ENCODE measurements at regions not wholly inside any gene's neighbourhood (a gene's known extent, or its start where the extent isn't known, plus 50 kb on each side); places are given as distances from the start of the nearest gene placed in this dataset.

DNA sequence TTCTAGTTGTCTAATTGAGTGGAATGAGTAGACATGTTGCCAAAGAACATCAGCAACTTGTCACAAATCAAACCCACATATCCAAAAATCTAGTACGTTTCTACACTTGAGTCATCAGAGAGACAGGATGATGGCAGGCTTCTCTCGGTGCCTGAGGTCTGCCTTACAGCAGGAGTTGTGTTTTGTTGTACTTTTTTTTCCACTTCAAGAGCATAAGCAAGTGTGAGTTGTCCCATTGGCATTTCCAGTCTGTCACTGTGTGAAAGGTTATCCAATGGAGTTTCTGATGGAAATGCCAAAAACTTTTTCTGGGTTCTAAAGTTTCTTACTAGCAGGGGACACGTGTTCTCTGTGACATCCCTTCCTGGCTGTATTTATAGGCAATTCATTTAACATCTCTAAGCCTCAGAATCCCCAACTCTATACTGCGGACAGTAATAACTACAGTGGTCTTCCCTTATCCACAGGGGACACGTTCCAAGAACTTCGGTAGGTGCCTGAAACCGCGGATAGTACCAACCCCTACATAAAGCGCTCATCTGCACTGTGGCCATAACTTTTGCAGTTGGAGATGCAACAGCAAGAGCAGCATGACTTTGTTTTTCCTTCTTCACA lies 246.5 kb downstream of the SYK start:
- H3K4me3 Mint-ChIP-seq = no peak overlapping the region
- H3K4me1 Mint-ChIP-seq = peaks cover 22% of the 10 kb centered on the region
- DNase-seq = no peak
- H3K36me3 Mint-ChIP-seq (ENCODE audit: low read depth) = no peaks in the 10 kb centered on the region
- no peaks in the 10 kb centered on the region for H3K9me3 Mint-ChIP-seq
- H3K27ac Mint-ChIP-seq = no peak overlapping the region
- TF ChIP-seq, protein P1, sequence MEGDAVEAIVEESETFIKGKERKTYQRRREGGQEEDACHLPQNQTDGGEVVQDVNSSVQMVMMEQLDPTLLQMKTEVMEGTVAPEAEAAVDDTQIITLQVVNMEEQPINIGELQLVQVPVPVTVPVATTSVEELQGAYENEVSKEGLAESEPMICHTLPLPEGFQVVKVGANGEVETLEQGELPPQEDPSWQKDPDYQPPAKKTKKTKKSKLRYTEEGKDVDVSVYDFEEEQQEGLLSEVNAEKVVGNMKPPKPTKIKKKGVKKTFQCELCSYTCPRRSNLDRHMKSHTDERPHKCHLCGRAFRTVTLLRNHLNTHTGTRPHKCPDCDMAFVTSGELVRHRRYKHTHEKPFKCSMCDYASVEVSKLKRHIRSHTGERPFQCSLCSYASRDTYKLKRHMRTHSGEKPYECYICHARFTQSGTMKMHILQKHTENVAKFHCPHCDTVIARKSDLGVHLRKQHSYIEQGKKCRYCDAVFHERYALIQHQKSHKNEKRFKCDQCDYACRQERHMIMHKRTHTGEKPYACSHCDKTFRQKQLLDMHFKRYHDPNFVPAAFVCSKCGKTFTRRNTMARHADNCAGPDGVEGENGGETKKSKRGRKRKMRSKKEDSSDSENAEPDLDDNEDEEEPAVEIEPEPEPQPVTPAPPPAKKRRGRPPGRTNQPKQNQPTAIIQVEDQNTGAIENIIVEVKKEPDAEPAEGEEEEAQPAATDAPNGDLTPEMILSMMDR (IDR thresholded peaks at IDR 0.05) = no peak
- peaks cover 29% of the 10 kb centered on the region for H3K27me3 Mint-ChIP-seq (ENCODE audit: low read depth, poor library complexity)

DNA sequence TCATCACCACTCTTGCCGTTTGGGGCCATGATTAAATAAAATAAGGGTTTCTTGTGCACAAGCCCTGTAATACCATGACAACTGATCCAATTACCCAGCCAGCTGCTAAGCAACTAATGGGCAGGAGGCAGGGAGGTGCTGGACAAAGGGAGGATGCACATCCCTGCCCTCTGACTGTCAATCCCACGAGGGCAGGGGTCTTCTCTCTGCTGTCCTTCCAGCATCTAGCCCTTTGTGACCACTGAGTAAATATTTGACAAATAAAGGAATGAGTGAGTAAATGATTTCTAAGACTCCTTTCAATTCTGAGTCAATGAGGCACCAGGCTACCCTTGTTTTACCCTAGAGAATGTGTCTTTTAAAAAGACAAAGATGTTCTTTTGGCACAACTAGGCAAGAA lies 247.1 kb downstream of the SYK start:
- no peak overlapping the region for H3K4me3 Mint-ChIP-seq
- no peaks in the 10 kb centered on the region for H3K36me3 Mint-ChIP-seq (ENCODE audit: low read depth)
- no peaks in the 10 kb centered on the region for H3K9me3 Mint-ChIP-seq
- no peak for DNase-seq
- peaks cover 15% of the 10 kb centered on the region for H3K4me1 Mint-ChIP-seq
- H3K27ac Mint-ChIP-seq = no peak overlapping the region
- TF ChIP-seq, protein P1 (IDR thresholded peaks at IDR 0.05) = no peak
- peaks cover 29% of the 10 kb centered on the region for H3K27me3 Mint-ChIP-seq (ENCODE audit: low read depth, poor library complexity)

DNA sequence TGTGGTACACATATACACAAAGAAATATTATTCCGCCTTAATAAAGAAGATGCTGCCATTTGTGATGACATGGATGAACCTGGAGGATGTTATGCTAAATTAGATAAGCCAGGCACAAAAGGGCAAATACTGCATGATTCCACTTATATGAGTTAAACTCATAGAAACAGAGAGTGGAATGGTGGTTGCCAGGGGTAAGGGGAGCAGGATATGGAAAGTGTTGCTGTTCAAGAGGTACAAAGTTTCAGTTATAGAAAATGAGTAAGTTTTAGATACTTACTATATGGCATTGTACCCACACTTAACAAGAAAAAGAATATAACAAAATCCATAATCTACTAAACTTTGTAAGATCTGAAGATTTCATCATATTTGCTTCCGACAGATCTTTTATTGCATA lies 252.2 kb downstream of the SYK start:
- TF ChIP-seq, protein P1 (IDR thresholded peaks at IDR 0.05) = no peak
- no peaks in the 10 kb centered on the region for H3K9me3 Mint-ChIP-seq
- no peaks in the 10 kb centered on the region for H3K36me3 Mint-ChIP-seq (ENCODE audit: low read depth)
- H3K27me3 Mint-ChIP-seq (ENCODE audit: low read depth, poor library complexity) = peaks cover 11% of the 10 kb centered on the region
- no peak overlapping the region for H3K4me3 Mint-ChIP-seq
- DNase-seq = no peak
- H3K27ac Mint-ChIP-seq = no peak overlapping the region
- H3K4me1 Mint-ChIP-seq = no peaks in the 10 kb centered on the region

DNA sequence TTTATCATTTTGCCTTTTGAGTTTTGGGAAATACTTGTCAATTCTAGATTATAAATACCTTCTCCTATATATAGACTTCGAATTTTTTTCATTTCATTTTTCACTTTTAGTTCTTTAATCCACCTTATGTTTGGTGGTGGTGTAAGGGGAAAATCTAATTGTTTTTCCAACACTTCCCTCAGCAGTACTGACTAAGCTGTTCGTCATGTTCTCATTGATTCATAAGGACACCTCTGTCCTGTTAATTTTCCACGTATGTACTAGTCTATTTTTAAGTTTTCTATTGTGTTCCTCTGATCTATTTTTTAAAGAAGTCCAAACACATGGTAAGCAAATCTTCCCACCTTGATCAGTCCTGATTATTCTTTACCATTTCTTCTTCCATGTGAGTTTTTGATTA lies 254.2 kb downstream of the SYK start:
- Mint-ChIP-seq H3K36me3 (ENCODE audit: low read depth) (no peaks in the 10 kb centered on the region), H3K27ac (no peak overlapping the region), H3K27me3 (ENCODE audit: low read depth, poor library complexity) (peaks cover 8% of the 10 kb centered on the region), H3K9me3 (no peaks in the 10 kb centered on the region), H3K4me3 (no peak overlapping the region), H3K4me1 (peaks cover 9% of the 10 kb centered on the region)
- TF ChIP-seq, protein P1 (IDR thresholded peaks at IDR 0.05) = no peak
- no peak for DNase-seq

DNA sequence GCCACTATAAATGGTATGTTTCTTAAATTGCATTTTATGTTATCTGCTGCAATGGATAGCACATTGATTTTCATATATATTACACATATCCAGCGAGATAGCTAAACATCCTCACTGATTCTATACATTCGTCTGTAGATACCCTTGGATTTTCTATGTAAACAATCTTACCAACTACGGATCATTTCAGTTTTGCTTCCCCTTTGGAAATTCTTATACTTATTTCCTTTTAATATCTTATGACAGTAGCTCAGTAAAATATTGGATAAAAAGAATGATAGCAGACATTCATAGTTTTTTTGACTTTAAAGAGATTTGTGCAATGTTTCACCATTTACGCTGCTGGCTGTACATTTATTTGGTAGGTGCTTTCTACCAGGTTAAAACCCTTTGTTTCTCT lies 254.9 kb downstream of the SYK start:
- Mint-ChIP-seq H3K4me1 (peaks cover 15% of the 10 kb centered on the region), H3K27ac (no peak overlapping the region), H3K36me3 (ENCODE audit: low read depth) (no peaks in the 10 kb centered on the region), H3K4me3 (no peak overlapping the region), H3K9me3 (peaks cover 2% of the 10 kb centered on the region), H3K27me3 (ENCODE audit: low read depth, poor library complexity) (peaks cover 7% of the 10 kb centered on the region)
- TF ChIP-seq, protein P1 (IDR thresholded peaks at IDR 0.05) = no peak
- DNase-seq = no peak

DNA sequence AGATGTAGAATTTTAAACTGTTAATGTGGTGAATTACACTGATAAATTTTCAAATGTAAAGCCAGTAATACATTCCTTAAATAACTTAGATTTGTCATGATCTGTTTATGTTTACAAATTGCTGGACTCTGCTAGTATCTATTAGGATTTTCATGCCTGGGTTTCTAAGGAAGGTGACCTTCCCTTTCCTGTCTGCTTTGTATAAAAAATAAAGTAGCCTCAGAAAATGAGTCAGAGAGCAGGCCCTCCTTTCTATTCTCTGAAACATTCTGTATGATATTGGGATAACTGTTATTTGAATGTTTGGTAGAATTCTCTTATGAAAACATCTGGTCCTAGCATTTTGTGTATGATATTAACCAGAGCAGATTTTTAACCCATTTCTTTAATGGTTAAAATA lies 255.3 kb downstream of the SYK start:
- no peak overlapping the region for H3K27ac Mint-ChIP-seq
- peaks cover 5% of the 10 kb centered on the region for H3K27me3 Mint-ChIP-seq (ENCODE audit: low read depth, poor library complexity)
- DNase-seq = no peak
- H3K9me3 Mint-ChIP-seq = peaks cover 7% of the 10 kb centered on the region
- peaks cover 19% of the 10 kb centered on the region for H3K4me1 Mint-ChIP-seq
- no peak overlapping the region for H3K4me3 Mint-ChIP-seq
- TF ChIP-seq, protein P1 (IDR thresholded peaks at IDR 0.05) = no peak
- H3K36me3 Mint-ChIP-seq (ENCODE audit: low read depth) = no peaks in the 10 kb centered on the region

Data from nephron progenitor cell (in vitro differentiated cells).